DND-41 (cell line): ENCODE measurements at regions not wholly inside any gene's neighbourhood (a gene's known extent, or its start where the extent isn't known, plus 50 kb on each side); places are given as distances from the start of the nearest gene placed in this dataset.
A peak's percentile ranks its signal among the peaks of the same experiment; 100 is the strongest.

Experiments used
- ATAC-seq: fragments of 200-7000 bp; cut with Tn5 transposase; 3 replicates; pipeline ENCODE4 v1.9.1; 2021; ENCODE audit warnings: low read depth; ENCODE audit not compliant: insufficient read depth
- DNase-seq: peaks from one replicate; pipeline ENCODE4 v3.0.0-alpha.2; 2020
- H2AFZ ChIP-seq: 2 replicates; pipeline ENCODE4 v1.6.0; 2012; ENCODE audit warnings: low read depth, low read length
- H3K27ac ChIP-seq: 2 replicates; pipeline ENCODE4 v1.5.1; 2012; ENCODE audit warnings: low read length, inconsistent platforms
- H3K27me3 ChIP-seq: fragments of 200-600 bp; sonication (generic); 2 replicates; pipeline ENCODE4 v1.6.0; 2012; ENCODE audit warnings: low read length, mild to moderate bottlenecking, inconsistent platforms; ENCODE audit not compliant: insufficient read depth, poor library complexity
- H3K36me3 ChIP-seq: 2 replicates; pipeline ENCODE4 v1.5.1; 2012; ENCODE audit warnings: low read length, inconsistent platforms; ENCODE audit not compliant: insufficient read depth
- H3K4me1 ChIP-seq: 2 replicates; pipeline ENCODE4 v1.5.1; 2012; ENCODE audit warnings: mild to moderate bottlenecking, low read length; ENCODE audit not compliant: insufficient read depth
- H3K4me2 ChIP-seq: 2 replicates; pipeline ENCODE4 v1.6.0; 2012; ENCODE audit warnings: mild to moderate bottlenecking, moderate library complexity, low read length, inconsistent platforms; ENCODE audit not compliant: insufficient read depth
- H3K4me3 ChIP-seq, 2 experiments: fragments of 200-600 bp in 1 of 2; shearing (Covaris generic) in 1 of 2; 2 replicates each; pipeline ENCODE4 v1.5.1; 2012 to 2016; ENCODE audit warnings: inconsistent platforms in 2 of 2, low read length in 2 of 2, mild to moderate bottlenecking in 2 of 2, low read depth in 1 of 2, moderate library complexity in 1 of 2
- H3K79me2 ChIP-seq: 2 replicates; pipeline ENCODE4 v1.6.0; 2012; ENCODE audit warnings: low read length, inconsistent platforms; ENCODE audit not compliant: insufficient read depth
- H3K9ac ChIP-seq: 2 replicates; pipeline ENCODE4 v1.6.0; 2012; ENCODE audit warnings: low read depth, mild to moderate bottlenecking, inconsistent platforms, low read length, moderate library complexity
- H3K9me3 ChIP-seq: 2 replicates; pipeline ENCODE4 v1.5.1; 2012; ENCODE audit warnings: low read length, moderate library complexity, mild to moderate bottlenecking, inconsistent platforms; ENCODE audit not compliant: insufficient read depth, severe bottlenecking
- H4K20me1 ChIP-seq: 2 replicates; pipeline ENCODE4 v1.6.0; 2012; ENCODE audit warnings: low read length; ENCODE audit not compliant: insufficient read depth
- CTCF ChIP-seq: IDR thresholded peaks from 2 replicates; pipeline ENCODE4 v1.5.1; 2012; ENCODE audit warnings: borderline replicate concordance, low read length, moderate library complexity, mild to moderate bottlenecking; ENCODE audit not compliant: poor library complexity, severe bottlenecking; ENCODE audit errors: extremely low read depth
- EZH2 ChIP-seq: IDR thresholded peaks from 3 replicates; pipeline ENCODE4 v1.6.1; 2012; ENCODE audit warnings: borderline replicate concordance, low read depth, mild to moderate bottlenecking, moderate library complexity, low read length, inconsistent platforms; ENCODE audit not compliant: severe bottlenecking

GRCh38 chr5:124633209-124633608 lies 113.2 kb downstream of the ZNF608 start:
- Histone ChIP-seq H3K9me3 (no peaks in the 10 kb centered on the region), H3K9ac (no peak overlapping the region), H3K27ac (no peak overlapping the region), H3K4me3 (no peak overlapping the region), H2AFZ (no peak overlapping the region), H3K79me2 (no peaks in the 10 kb centered on the region), H3K4me1 (peaks cover 7% of the 10 kb centered on the region), H3K36me3 (no peaks in the 10 kb centered on the region), H3K27me3 (no peaks in the 10 kb centered on the region), H3K4me2 (no peak overlapping the region), H4K20me1 (no peaks in the 10 kb centered on the region)
- TF ChIP-seq EZH2 (no peak), CTCF (no peak)
- no peak for ATAC-seq
- DNase-seq = no peak

GRCh38 chr5:124631874-124632550 lies 114.4 kb downstream of the ZNF608 start:
- H3K4me2 ChIP-seq = no peak overlapping the region
- H3K27me3 ChIP-seq = no peaks in the 10 kb centered on the region
- no peaks in the 10 kb centered on the region for H3K79me2 ChIP-seq
- peaks cover 7% of the 10 kb centered on the region for H3K4me1 ChIP-seq
- no peak overlapping the region for H3K27ac ChIP-seq
- no peak overlapping the region for H3K9ac ChIP-seq
- DNase-seq = no peak
- H4K20me1 ChIP-seq = no peaks in the 10 kb centered on the region
- no peaks in the 10 kb centered on the region for H3K9me3 ChIP-seq
- no peak for TF ChIP-seq EZH2
- TF ChIP-seq CTCF = no peak
- no peak for ATAC-seq
- H2AFZ ChIP-seq = no peak overlapping the region
- no peaks in the 10 kb centered on the region for H3K36me3 ChIP-seq
- H3K4me3 ChIP-seq = no peak overlapping the region

GRCh38 chr5:124630767-124631704 lies 115.4 kb downstream of the ZNF608 start:
- 0 out of 2 replicates have a peak overlapping the region, but pooled peaks have one; percentile 21 for H3K27ac ChIP-seq
- H2AFZ ChIP-seq = no peak overlapping the region; the same call in 1 of the 2 replicates
- H3K36me3 ChIP-seq = no peaks in the 10 kb centered on the region
- no peak overlapping the region for H3K9ac ChIP-seq
- peaks cover 7% of the 10 kb centered on the region for H3K4me1 ChIP-seq
- DNase-seq (no peak), ATAC-seq (no peak)
- no peaks in the 10 kb centered on the region for H3K27me3 ChIP-seq
- H3K4me2 ChIP-seq = no peak overlapping the region
- H3K79me2 ChIP-seq = no peaks in the 10 kb centered on the region
- TF ChIP-seq EZH2 = no peak
- no peak for TF ChIP-seq CTCF
- no peaks in the 10 kb centered on the region for H3K9me3 ChIP-seq
- no peaks in the 10 kb centered on the region for H4K20me1 ChIP-seq
- no peak overlapping the region for H3K4me3 ChIP-seq
